Stimulated activated CD4-positive, alpha-beta T cell treated with anti-CD3 and anti-CD28 coated beads, Interleukin-1b, Interleukin-23, amount 100 ng/mL, for 48 hours (primary cell): ENCODE measurements at regions not wholly inside any gene's neighbourhood (a gene's known extent, or its start where the extent isn't known, plus 50 kb on each side); places are given as distances from the start of the nearest gene placed in this dataset.

Source experiments
- DNase-seq: peaks from one replicate; pipeline ENCODE4 v3.0.0-alpha.2; 2020

- no peak for DNase-seq
These were observed 136.6 kb downstream of the RNF152 start for GRCh38 chr18:61756244-61756643.

GRCh38 chr18:61755555-61755954 lies 137.3 kb downstream of the RNF152 start:
- no peak for DNase-seq

- no peak for DNase-seq
These were observed 138.7 kb downstream of the RNF152 start for GRCh38 chr18:61754039-61754583.

- no peak for DNase-seq
These were observed 139.4 kb downstream of the RNF152 start for GRCh38 chr18:61753373-61753772.

GRCh38 chr18:61752973-61753372 lies 139.8 kb downstream of the RNF152 start:
- no peak for DNase-seq

- DNase-seq, result no peak
These were observed 141.8 kb downstream of the RNF152 start for GRCh38 chr18:61750840-61751668.

- no peak for DNase-seq
These were observed 143.3 kb downstream of the RNF152 start for GRCh38 chr18:61749546-61749945.

- no peak for DNase-seq
These were observed 143.8 kb downstream of the RNF152 start for GRCh38 chr18:61749031-61749430.

- DNase-seq, result no peak
These were observed 144.8 kb downstream of the RNF152 start for GRCh38 chr18:61748004-61748403.

GRCh38 chr18:61743775-61744531 lies 148.9 kb downstream of the RNF152 start:
- DNase-seq, result no peak

GRCh38 chr18:61742565-61743429 lies 150.0 kb downstream of the RNF152 start:
- DNase-seq, result no peak

- DNase-seq, result no peak
These were observed 150.8 kb downstream of the RNF152 start for GRCh38 chr18:61741881-61742454.

- DNase-seq, result no peak
These were observed 154.3 kb downstream of the RNF152 start for GRCh38 chr18:61738488-61738887.

- no peak for DNase-seq
These were observed 154.8 kb downstream of the RNF152 start for GRCh38 chr18:61738042-61738441.

GRCh38 chr18:61736133-61736532 lies 156.7 kb downstream of the RNF152 start:
- DNase-seq, result no peak

- no peak for DNase-seq
These were observed 157.2 kb downstream of the RNF152 start for GRCh38 chr18:61735564-61736102.

GRCh38 chr18:61734396-61734795 lies 158.4 kb downstream of the RNF152 start:
- no peak for DNase-seq

- DNase-seq, result no peak
These were observed 160.0 kb downstream of the RNF152 start for GRCh38 chr18:61732854-61733253.

- no peak for DNase-seq
These were observed 161.0 kb downstream of the RNF152 start for GRCh38 chr18:61731693-61732376.

GRCh38 chr18:61731178-61731577 lies 161.6 kb downstream of the RNF152 start:
- DNase-seq, result no peak

GRCh38 chr18:61729322-61729721 lies 163.5 kb downstream of the RNF152 start:
- no peak for DNase-seq
